IMR-90 (cell line): ENCODE measurements at regions not wholly inside any gene's neighbourhood (a gene's known extent, or its start where the extent isn't known, plus 50 kb on each side); places are given as distances from the start of the nearest gene placed in this dataset.

ENCODE experiments used
- ATAC-seq: fragments of 200-7000 bp; cut with Tn5 transposase; 2 replicates; pipeline ENCODE4 v1.9.1; 2020; ENCODE audit warnings: low read depth, mild to moderate bottlenecking, moderate library complexity
- BruUV-seq: library from RNA; stranded (reverse); fragments of 400-500 nt; replicated peaks from 2 replicates; lab custom pipeline; 2021; lab: Mats Ljungman, UMichigan
- CTCF ChIA-PET: fragments of 300-600 bp; formaldehyde crosslinking; extraction: SDS; loops from one replicate; lab custom pipeline; 2021; ENCODE audit warnings: antibody characterized with exemption; lab: Yijun Ruan, JAX
- POLR2A ChIA-PET: fragments of 300-600 bp; sonication (Branson Sonifier 250); formaldehyde crosslinking; loops from one replicate; lab custom pipeline; 2022; ENCODE audit warnings: antibody characterized with exemption; ENCODE audit not compliant: unreplicated experiment; lab: Charles Lee
- DNase-seq: peaks from one replicate; pipeline ENCODE4 v3.0.0; 2013
- H2AFZ ChIP-seq: replicated peaks from 2 replicates; pipeline ENCODE3; 2013; ENCODE audit warnings: low read length, mild to moderate bottlenecking; ENCODE audit not compliant: poor library complexity
- H2AK5ac ChIP-seq: 2 replicates; pipeline ENCODE4 v1.6.1; 2013; ENCODE audit warnings: low read depth, low read length, inconsistent platforms
- H2AK9ac ChIP-seq: replicated peaks from 2 replicates; pipeline ENCODE3; 2013; ENCODE audit warnings: mild to moderate bottlenecking, low read depth, low read length, moderate library complexity; ENCODE audit not compliant: poor library complexity
- H2BK120ac ChIP-seq: 2 replicates; pipeline ENCODE4 v1.6.1; 2013; ENCODE audit warnings: low read depth, low read length, inconsistent platforms
- H2BK15ac ChIP-seq: 3 replicates; pipeline ENCODE4 v1.6.1; 2013; ENCODE audit warnings: low read depth, low read length, inconsistent platforms
- H2BK20ac ChIP-seq: 2 replicates; pipeline ENCODE4 v1.6.1; 2013; ENCODE audit warnings: low read depth, mild to moderate bottlenecking, inconsistent platforms, low read length, moderate library complexity
- H2BK5ac ChIP-seq: 2 replicates; pipeline ENCODE4 v1.6.1; 2013; ENCODE audit warnings: mild to moderate bottlenecking, low read depth, low read length, inconsistent platforms; ENCODE audit not compliant: poor library complexity, severe bottlenecking
- H3K14ac ChIP-seq: replicated peaks from 2 replicates; pipeline ENCODE4 v1.6.1; 2013; ENCODE audit warnings: low read depth, low read length, inconsistent platforms
- H3K18ac ChIP-seq: 2 replicates; pipeline ENCODE4 v1.6.1; 2013; ENCODE audit warnings: low read depth, low read length, control low read depth
- H3K23ac ChIP-seq: 2 replicates; pipeline ENCODE4 v1.6.1; 2013; ENCODE audit warnings: low read depth, low read length, inconsistent platforms
- H3K27ac ChIP-seq: 2 replicates; pipeline ENCODE4 v1.5.1; 2013; ENCODE audit warnings: mild to moderate bottlenecking, control low read depth, low read length; ENCODE audit not compliant: insufficient read depth
- H3K27me3 ChIP-seq: 2 replicates; pipeline ENCODE4 v1.6.1; 2013; ENCODE audit warnings: low read length; ENCODE audit not compliant: control insufficient read depth, insufficient read depth
- H3K36me3 ChIP-seq: 2 replicates; pipeline ENCODE4 v1.6.1; 2013; ENCODE audit warnings: low read length, mixed read lengths; ENCODE audit not compliant: control insufficient read depth, insufficient read depth
- H3K4ac ChIP-seq: 2 replicates; pipeline ENCODE4 v1.6.1; 2013; ENCODE audit warnings: low read depth, low read length, inconsistent platforms
- H3K4me1 ChIP-seq: 2 replicates; pipeline ENCODE4 v1.6.1; 2013; ENCODE audit warnings: low read length, mixed read lengths; ENCODE audit not compliant: control insufficient read depth, insufficient read depth
- H3K4me2 ChIP-seq: 2 replicates; pipeline ENCODE4 v1.6.1; 2013; ENCODE audit warnings: low read depth, mild to moderate bottlenecking, control low read depth, low read length, moderate library complexity
- H3K4me3 ChIP-seq: 2 replicates; pipeline ENCODE4 v1.5.1; 2013; ENCODE audit warnings: low read depth, mild to moderate bottlenecking, control low read depth, low read length, moderate library complexity; ENCODE audit not compliant: insufficient read depth
- H3K56ac ChIP-seq: 2 replicates; pipeline ENCODE4 v1.6.1; 2013; ENCODE audit warnings: low read length, inconsistent platforms; ENCODE audit not compliant: insufficient read depth; ENCODE audit errors: extremely low read depth
- H3K79me1 ChIP-seq, 2 experiments: 2 replicates each; pipeline ENCODE4 v1.6.1; 2013; ENCODE audit warnings: low read length in 2 of 2, inconsistent platforms in 1 of 2, low read depth in 1 of 2
- H3K9ac ChIP-seq: 2 replicates; pipeline ENCODE4 v1.6.1; 2013; ENCODE audit warnings: low read depth, low read length, control low read depth
- H3K9me1 ChIP-seq: 2 replicates; pipeline ENCODE4 v1.6.1; 2013; ENCODE audit warnings: low read length, inconsistent platforms; ENCODE audit not compliant: insufficient read depth
- H3K9me3 ChIP-seq: 2 replicates; pipeline ENCODE4 v1.6.1; 2013; ENCODE audit warnings: low read length; ENCODE audit not compliant: control insufficient read depth, insufficient read depth
- H4K20me1 ChIP-seq: 2 replicates; pipeline ENCODE4 v1.6.1; 2013; ENCODE audit warnings: low read length, inconsistent platforms; ENCODE audit not compliant: insufficient read depth
- H4K5ac ChIP-seq: 2 replicates; pipeline ENCODE4 v1.6.1; 2013; ENCODE audit warnings: mild to moderate bottlenecking, low read depth, low read length, control low read depth
- H4K8ac ChIP-seq, 2 experiments: 2 replicates each; pipeline ENCODE4 v1.6.1; 2013; ENCODE audit warnings: low read depth in 2 of 2, low read length in 2 of 2, control low read depth in 1 of 2, inconsistent platforms in 1 of 2
- H4K91ac ChIP-seq: 2 replicates; pipeline ENCODE4 v1.6.1; 2013; ENCODE audit warnings: low read depth, low read length, inconsistent platforms; ENCODE audit not compliant: insufficient read depth
- BHLHE40 ChIP-seq: fragments of 150-350 bp; IDR thresholded peaks from 2 replicates; pipeline ENCODE4 v1.6.1; 2016; ENCODE audit warnings: mild to moderate bottlenecking, low read depth, low read length
- CEBPB ChIP-seq: IDR thresholded peaks from 2 replicates; pipeline ENCODE4 v1.6.1; 2012; ENCODE audit warnings: low read depth, low read length, improper control_type of control experiment
- CHD1 ChIP-seq: IDR thresholded peaks from 2 replicates; pipeline ENCODE4 v1.6.1; 2012; ENCODE audit warnings: low read depth, low read length, improper control_type of control experiment
- CTCF ChIP-seq: conservative IDR thresholded peaks from 2 replicates; pipeline ENCODE4 v1.5.1; 2012; ENCODE audit warnings: mild to moderate bottlenecking, low read depth, low read length, improper control_type of control experiment
- ELK1 ChIP-seq: fragments of 150-350 bp; IDR thresholded peaks from 2 replicates; pipeline ENCODE4 v1.6.1; 2016; ENCODE audit warnings: low read depth, mild to moderate bottlenecking, low read length, moderate library complexity, borderline replicate concordance
- FOS ChIP-seq: fragments of 150-350 bp; IDR thresholded peaks from 2 replicates; pipeline ENCODE4 v1.6.1; 2016; ENCODE audit warnings: low read depth, low read length
- MAFK ChIP-seq: IDR thresholded peaks from 2 replicates; pipeline ENCODE4 v1.6.1; 2012; ENCODE audit warnings: low read depth, low read length, improper control_type of control experiment
- MAZ ChIP-seq: IDR thresholded peaks from 2 replicates; pipeline ENCODE4 v1.6.1; 2012; ENCODE audit warnings: low read depth, mild to moderate bottlenecking, low read length, improper control_type of control experiment, moderate library complexity, borderline replicate concordance
- MXI1 ChIP-seq: IDR thresholded peaks from 2 replicates; pipeline ENCODE4 v1.6.1; 2012; ENCODE audit warnings: low read depth, mild to moderate bottlenecking, low read length, moderate library complexity, borderline replicate concordance
- NFE2L2 ChIP-seq: fragments of 150-350 bp; IDR thresholded peaks from 2 replicates; pipeline ENCODE4 v1.6.1; 2016; ENCODE audit warnings: low read depth, mild to moderate bottlenecking, low read length
- POLR2A ChIP-seq: IDR thresholded peaks from 2 replicates; pipeline ENCODE4 v1.6.1; 2012; ENCODE audit warnings: mild to moderate bottlenecking, low read depth, low read length
- RCOR1 ChIP-seq: IDR thresholded peaks from 2 replicates; pipeline ENCODE4 v1.6.1; 2012; ENCODE audit warnings: mild to moderate bottlenecking, low read length, improper control_type of control experiment; ENCODE audit not compliant: insufficient replicate concordance
- RFX5 ChIP-seq: IDR thresholded peaks from 2 replicates; pipeline ENCODE4 v1.8.0; 2012; ENCODE audit warnings: low read depth, mild to moderate bottlenecking, low read length, moderate library complexity
- WGBS, 2 experiments: methylation state at CpG; one replicate each; pipeline versions ENCODE4 v1.1.5 to v1.1.7; 2013; ENCODE audit warnings: missing lambda C conversion rate in 2 of 2; ENCODE audit not compliant: insufficient read length in 1 of 2; ENCODE audit errors: extremely low coverage in 2 of 2; 5-methylcytosine and 5-hydroxymethylcytosine counted together
- dilution Hi-C: fragments of 300-500 bp; cut with HindIII; formaldehyde crosslinking; loops from one replicate; pipeline ENCODE4 v1.14.3; 2018; ENCODE audit warnings: low sequenced_read_pairs; ENCODE audit not compliant: unreplicated experiment
- in situ Hi-C: fragments of 300-500 bp; cut with MboI; formaldehyde crosslinking; loops from 3 replicates; pipeline ENCODE4 v1.14.3; 2019; ENCODE audit warnings: low sequenced_read_pairs, inconsistent platforms, mixed read lengths
- intact Hi-C: fragments of 100-400 bp; cut with micrococcal nuclease; formaldehyde crosslinking; loops from 2 replicates; pipeline ENCODE4 v1.10.0; 2022
- TF ChIP-seq, protein P1 (sequence below): fragments of 150-350 bp; IDR thresholded peaks from 2 replicates; pipeline ENCODE4 v1.6.1; 2017; ENCODE audit warnings: mild to moderate bottlenecking, antibody characterized with exemption, low read length, low read depth

- Histone ChIP-seq H2BK120ac (no peak overlapping the region), H3K9ac (no peak overlapping the region), H3K9me1 (no peaks in the 10 kb centered on the region), H3K18ac (no peak overlapping the region), H3K27me3 (peaks cover 17% of the 10 kb centered on the region), H4K20me1 (no peaks in the 10 kb centered on the region), H3K14ac (no peak overlapping the region), H4K5ac (no peak overlapping the region), H3K4me2 (no peak overlapping the region), H2BK5ac (no peak overlapping the region), H3K23ac (no peak overlapping the region), H3K4me1 (no peaks in the 10 kb centered on the region), H3K4me3 (no peak overlapping the region), H3K27ac (no peak overlapping the region), H2AK9ac (no peak overlapping the region), H4K91ac (no peak overlapping the region), H3K56ac (no peak overlapping the region), H4K8ac (no peak overlapping the region), H3K36me3 (no peaks in the 10 kb centered on the region), H2BK20ac (no peak overlapping the region), H2AFZ (no peak overlapping the region), H3K4ac (no peak overlapping the region), H3K79me1 (no peaks in the 10 kb centered on the region), H3K9me3 (no peaks in the 10 kb centered on the region; the same call in 1 of the 2 replicates), H2BK15ac (no peak overlapping the region), H2AK5ac (no peak overlapping the region)
- POLR2A ChIA-PET, result no interaction called here
- ATAC-seq (peak; percentile 35; the same call in 1 of the 2 replicates), DNase-seq (peak; percentile 0)
- intact Hi-C loops, result no loop called here
- in situ Hi-C loops, result no loop called here
- no CpG with 5 or more reads among the region's 2 CpGs for WGBS, 2 experiments
- CTCF ChIA-PET, result no interaction called here
- BruUV-seq, result no TSS peak
- TF ChIP-seq MAZ, result no peak
- no peak for TF ChIP-seq CEBPB
- TF ChIP-seq MXI1, result no peak
- TF ChIP-seq, protein P1, sequence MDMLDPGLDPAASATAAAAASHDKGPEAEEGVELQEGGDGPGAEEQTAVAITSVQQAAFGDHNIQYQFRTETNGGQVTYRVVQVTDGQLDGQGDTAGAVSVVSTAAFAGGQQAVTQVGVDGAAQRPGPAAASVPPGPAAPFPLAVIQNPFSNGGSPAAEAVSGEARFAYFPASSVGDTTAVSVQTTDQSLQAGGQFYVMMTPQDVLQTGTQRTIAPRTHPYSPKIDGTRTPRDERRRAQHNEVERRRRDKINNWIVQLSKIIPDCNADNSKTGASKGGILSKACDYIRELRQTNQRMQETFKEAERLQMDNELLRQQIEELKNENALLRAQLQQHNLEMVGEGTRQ, result no peak
- no peak for TF ChIP-seq NFE2L2
- TF ChIP-seq BHLHE40, result no peak
- no peak for TF ChIP-seq CHD1
- TF ChIP-seq RCOR1, result no peak
- no peak for TF ChIP-seq ELK1
- TF ChIP-seq MAFK, result no peak
- no peak for TF ChIP-seq FOS
- no peak for TF ChIP-seq CTCF
- no peak for TF ChIP-seq RFX5
- no peak for TF ChIP-seq POLR2A
- dilution Hi-C loops, result no loop called here
Observed at GRCh38 chr13:107937848-107938247, 277.5 kb downstream of the LIG4 start.
